ENCODE measurements at regions not wholly inside any gene's neighbourhood (a gene's known extent, or its start where the extent isn't known, plus 50 kb on each side); places are given as distances from the start of the nearest gene placed in this dataset.
"Not testable (repeated sequence)": the region's sequence is repeated elsewhere in the genome, so short reads cannot be mapped to it uniquely, and the experiment has no call there.

GRCh38 chr3:191593486-191593885, 132.5 kb downstream of the PYDC2 start:
- no peak for TF ChIP-seq CTCF (IDR thresholded peaks at IDR 0.05; ENCODE audit: partially characterized antibody, unreplicated experiment)
- Mint-ChIP-seq H3K4me3 (ENCODE audit: unreplicated experiment) (no peak overlapping the region), H3K27me3 (ENCODE audit: unreplicated experiment) (no peaks in the 10 kb centered on the region), H3K36me3 (ENCODE audit: unreplicated experiment) (no peaks in the 10 kb centered on the region), H3K27ac (ENCODE audit: unreplicated experiment) (no peak overlapping the region), H3K9me3 (ENCODE audit: unreplicated experiment) (no peaks in the 10 kb centered on the region), H3K4me1 (ENCODE audit: low read depth, unreplicated experiment) (no peaks in the 10 kb centered on the region)
- no peak for DNase-seq

- not testable (repeated sequence) for H3K36me3 Mint-ChIP-seq (ENCODE audit: unreplicated experiment); H3K4me3 Mint-ChIP-seq (ENCODE audit: unreplicated experiment); H3K27ac Mint-ChIP-seq (ENCODE audit: unreplicated experiment); H3K27me3 Mint-ChIP-seq (ENCODE audit: unreplicated experiment); DNase-seq; H3K9me3 Mint-ChIP-seq (ENCODE audit: unreplicated experiment); H3K4me1 Mint-ChIP-seq (ENCODE audit: low read depth, unreplicated experiment)
These were observed 154.5 kb downstream of the PYDC2 start for GRCh38 chr3:191615511-191615910.

- no peak for DNase-seq
- H3K27ac Mint-ChIP-seq (ENCODE audit: unreplicated experiment) = no peak overlapping the region
- H3K27me3 Mint-ChIP-seq (ENCODE audit: unreplicated experiment) = no peaks in the 10 kb centered on the region
- peaks cover 5% of the 10 kb centered on the region for H3K4me1 Mint-ChIP-seq (ENCODE audit: low read depth, unreplicated experiment)
- no peaks in the 10 kb centered on the region for H3K36me3 Mint-ChIP-seq (ENCODE audit: unreplicated experiment)
- no peak for TF ChIP-seq CTCF (IDR thresholded peaks at IDR 0.05; ENCODE audit: partially characterized antibody, unreplicated experiment)
- no peaks in the 10 kb centered on the region for H3K9me3 Mint-ChIP-seq (ENCODE audit: unreplicated experiment)
- H3K4me3 Mint-ChIP-seq (ENCODE audit: unreplicated experiment) = no peak overlapping the region
These were observed 163.3 kb downstream of the PYDC2 start for GRCh38 chr3:191624299-191624698.

GRCh38 chr3:191627064-191627463, 166.1 kb downstream of the PYDC2 start:
- TF ChIP-seq CTCF (IDR thresholded peaks at IDR 0.05; ENCODE audit: partially characterized antibody, unreplicated experiment) = no peak
- Mint-ChIP-seq H3K9me3 (ENCODE audit: unreplicated experiment) (no peaks in the 10 kb centered on the region), H3K27ac (ENCODE audit: unreplicated experiment) (no peak overlapping the region), H3K4me3 (ENCODE audit: unreplicated experiment) (no peak overlapping the region), H3K27me3 (ENCODE audit: unreplicated experiment) (no peaks in the 10 kb centered on the region), H3K36me3 (ENCODE audit: unreplicated experiment) (no peaks in the 10 kb centered on the region), H3K4me1 (ENCODE audit: low read depth, unreplicated experiment) (peaks cover 5% of the 10 kb centered on the region)
- DNase-seq = peak; percentile 21

- Mint-ChIP-seq H3K9me3 (ENCODE audit: unreplicated experiment) (no peaks in the 10 kb centered on the region), H3K4me3 (ENCODE audit: unreplicated experiment) (no peak overlapping the region), H3K4me1 (ENCODE audit: low read depth, unreplicated experiment) (peaks cover 5% of the 10 kb centered on the region), H3K36me3 (ENCODE audit: unreplicated experiment) (no peaks in the 10 kb centered on the region), H3K27me3 (ENCODE audit: unreplicated experiment) (no peaks in the 10 kb centered on the region), H3K27ac (ENCODE audit: unreplicated experiment) (no peak overlapping the region)
- no peak for DNase-seq
- no peak for TF ChIP-seq CTCF (IDR thresholded peaks at IDR 0.05; ENCODE audit: partially characterized antibody, unreplicated experiment)
These were observed 167.6 kb downstream of the PYDC2 start for GRCh38 chr3:191628571-191628970.

GRCh38 chr3:191631496-191631895, 170.5 kb downstream of the PYDC2 start:
- H3K27ac Mint-ChIP-seq (ENCODE audit: unreplicated experiment) = no peak overlapping the region
- no peaks in the 10 kb centered on the region for H3K9me3 Mint-ChIP-seq (ENCODE audit: unreplicated experiment)
- no peaks in the 10 kb centered on the region for H3K36me3 Mint-ChIP-seq (ENCODE audit: unreplicated experiment)
- no peak overlapping the region for H3K4me3 Mint-ChIP-seq (ENCODE audit: unreplicated experiment)
- no peak for DNase-seq
- H3K4me1 Mint-ChIP-seq (ENCODE audit: low read depth, unreplicated experiment) = peaks cover 5% of the 10 kb centered on the region
- H3K27me3 Mint-ChIP-seq (ENCODE audit: unreplicated experiment) = no peaks in the 10 kb centered on the region
- no peak for TF ChIP-seq CTCF (IDR thresholded peaks at IDR 0.05; ENCODE audit: partially characterized antibody, unreplicated experiment)
